H1 (cell line): ENCODE measurements at regions not wholly inside any gene's neighbourhood (a gene's known extent, or its start where the extent isn't known, plus 50 kb on each side); places are given as distances from the start of the nearest gene placed in this dataset.

Source experiments
- CTCF ChIA-PET: fragments of 300-600 bp; sonication (Branson Sonifier 250); formaldehyde crosslinking; loops from one replicate; lab custom pipeline; 2021; ENCODE audit not compliant: partially characterized antibody; lab: Charles Lee
- POLR2A ChIA-PET: fragments of 300-600 bp; sonication (Branson Sonifier 250); formaldehyde crosslinking; loops from one replicate; lab custom pipeline; 2021; ENCODE audit warnings: inconsistent platforms; ENCODE audit not compliant: partially characterized antibody; lab: Charles Lee
- DNase-seq, 2 experiments: peaks; one replicate each; pipeline versions ENCODE4 v3.0.0 to v3.0.0-alpha.2; 2010 to 2022; ENCODE audit warnings: low spot score in 2 of 2, low read depth in 1 of 2, mixed read lengths in 1 of 2
- FAIRE-seq: peaks from 2 replicates; lab custom pipeline; 2011; peaks lifted over from hg19 to GRCh38; lab: Jason Lieb, UNC
- H2AFZ ChIP-seq: 2 replicates; pipeline ENCODE4 v1.8.1; 2012; ENCODE audit warnings: low read length, inconsistent platforms
- H2AK5ac ChIP-seq: 2 replicates; pipeline ENCODE4 v1.6.1; 2013; ENCODE audit warnings: low read depth, low read length
- H2BK120ac ChIP-seq: replicated peaks from 2 replicates; pipeline ENCODE3; 2013; ENCODE audit warnings: low read depth, low read length, inconsistent platforms
- H2BK12ac ChIP-seq: 2 replicates; pipeline ENCODE4 v1.6.1; 2013; ENCODE audit warnings: low read depth, low read length
- H2BK15ac ChIP-seq: 2 replicates; pipeline ENCODE4 v1.6.1; 2013; ENCODE audit warnings: low read length
- H2BK20ac ChIP-seq: 2 replicates; pipeline ENCODE4 v1.6.1; 2013; ENCODE audit warnings: low read length
- H2BK5ac ChIP-seq: 2 replicates; pipeline ENCODE4 v1.6.1; 2013; ENCODE audit warnings: low read depth, low read length
- H3K14ac ChIP-seq: 2 replicates; pipeline ENCODE4 v1.6.1; 2013; ENCODE audit warnings: inconsistent platforms; ENCODE audit not compliant: insufficient read length
- H3K18ac ChIP-seq: 2 replicates; pipeline ENCODE4 v1.6.1; 2013; ENCODE audit warnings: low read length; ENCODE audit errors: extremely low read depth
- H3K23ac ChIP-seq: 2 replicates; pipeline ENCODE4 v1.6.1; 2013; ENCODE audit warnings: inconsistent platforms; ENCODE audit not compliant: insufficient read length
- H3K23me2 ChIP-seq: 2 replicates; pipeline ENCODE4 v1.6.1; 2013; ENCODE audit warnings: low read depth, low read length
- H3K27ac ChIP-seq: 2 replicates; pipeline ENCODE4 v1.6.1; 2011; ENCODE audit warnings: low read depth, low read length, inconsistent platforms
- H3K27me3 ChIP-seq, 4 experiments: replicated peaks in 1 of 4; 1 replicate in 1 of 4; 2 replicates in 3 of 4; pipeline versions ENCODE4 v1.6.1 to v1.8.1; 2011 to 2013; ENCODE audit warnings: low read length in 3 of 4, mild to moderate bottlenecking in 3 of 4, inconsistent platforms in 2 of 4, mixed read lengths in 2 of 4, moderate library complexity in 1 of 4; ENCODE audit not compliant: control insufficient read depth in 3 of 4, insufficient read depth in 3 of 4; ENCODE audit errors: extremely low read depth in 1 of 4
- H3K36me3 ChIP-seq, 4 experiments: 2 replicates each; pipeline versions ENCODE4 v1.6.1 to v1.8.1; 2011 to 2013; ENCODE audit warnings: mild to moderate bottlenecking in 4 of 4, low read length in 3 of 4, moderate library complexity in 2 of 4, control low read depth in 1 of 4, inconsistent platforms in 1 of 4; ENCODE audit not compliant: insufficient read depth in 4 of 4, control insufficient read depth in 2 of 4
- H3K4ac ChIP-seq: replicated peaks from 2 replicates; pipeline ENCODE3; 2013; ENCODE audit warnings: low read length, low read depth, mixed read lengths, inconsistent platforms; ENCODE audit not compliant: insufficient read length
- H3K4me1 ChIP-seq, 4 experiments: replicated peaks in 1 of 4; 1 replicate in 1 of 4; 2 replicates in 3 of 4; pipeline versions ENCODE4 v1.6.1 to v1.8.1; 2011 to 2013; ENCODE audit warnings: low read length in 3 of 4, inconsistent platforms in 2 of 4, mixed read lengths in 1 of 4; ENCODE audit not compliant: insufficient read depth in 4 of 4, control insufficient read depth in 3 of 4
- H3K4me2 ChIP-seq, 2 experiments: 2 replicates each; pipeline versions ENCODE4 v1.6.1 to v1.8.1; 2011 to 2013; ENCODE audit warnings: low read depth in 2 of 2, low read length in 2 of 2, control low read depth in 1 of 2, inconsistent platforms in 1 of 2, mild to moderate bottlenecking in 1 of 2; ENCODE audit not compliant: insufficient read depth in 1 of 2
- H3K4me3 ChIP-seq, 4 experiments: fragments of 200-600, 300-600 bp in 1 of 4; sonication (generic), shearing (Covaris generic), sonication (Bioruptor Twin) in 1 of 4; 2 replicates each; pipeline versions ENCODE4 v1.5.1 to v1.8.1; 2011 to 2016; ENCODE audit warnings: low read length in 4 of 4, low read depth in 3 of 4, control low read depth in 2 of 4, inconsistent platforms in 2 of 4, mild to moderate bottlenecking in 2 of 4, mixed read lengths in 1 of 4, moderate library complexity in 1 of 4; ENCODE audit not compliant: insufficient read depth in 2 of 4; ENCODE audit errors: extremely low read depth in 1 of 4
- H3K56ac ChIP-seq: replicated peaks from 2 replicates; pipeline ENCODE3; 2013; ENCODE audit warnings: low read depth, mild to moderate bottlenecking, mixed read lengths, low read length, inconsistent platforms; ENCODE audit not compliant: insufficient read length
- H3K79me1 ChIP-seq: 2 replicates; pipeline ENCODE4 v1.6.1; 2013; ENCODE audit warnings: low read depth, low read length, control low read depth
- H3K79me2 ChIP-seq, 2 experiments: 2 replicates each; pipeline versions ENCODE4 v1.6.1 to v1.8.1; 2012 to 2013; ENCODE audit warnings: low read length in 2 of 2, mild to moderate bottlenecking in 2 of 2, inconsistent platforms in 1 of 2; ENCODE audit not compliant: insufficient read depth in 2 of 2, control insufficient read depth in 1 of 2
- H3K9ac ChIP-seq, 4 experiments: replicated peaks in 1 of 4; 1 replicate in 1 of 4; 2 replicates in 3 of 4; pipeline versions ENCODE4 v1.6.1 to v1.8.1; 2011 to 2013; ENCODE audit warnings: low read depth in 3 of 4, low read length in 3 of 4, control low read depth in 2 of 4, mild to moderate bottlenecking in 2 of 4, moderate library complexity in 2 of 4, inconsistent platforms in 1 of 4; ENCODE audit errors: extremely low read depth in 1 of 4
- H3K9me3 ChIP-seq, 2 experiments: 2 replicates each; pipeline versions ENCODE4 v1.6.1 to v1.8.1; 2012 to 2013; ENCODE audit warnings: mild to moderate bottlenecking in 2 of 2, moderate library complexity in 2 of 2, control low read depth in 1 of 2, inconsistent platforms in 1 of 2, low read depth in 1 of 2, low read length in 1 of 2, mixed read lengths in 1 of 2; ENCODE audit not compliant: insufficient read depth in 2 of 2
- H4K20me1 ChIP-seq, 2 experiments: replicated peaks in 1 of 2; 2 replicates each; pipeline versions ENCODE3 to v1.8.1; 2011 to 2013; ENCODE audit warnings: inconsistent platforms in 2 of 2, low read length in 2 of 2, mild to moderate bottlenecking in 1 of 2; ENCODE audit not compliant: insufficient read depth in 2 of 2, control insufficient read depth in 1 of 2
- H4K5ac ChIP-seq: 2 replicates; pipeline ENCODE4 v1.6.1; 2013; ENCODE audit warnings: low read length, low read depth, mixed read lengths, inconsistent platforms; ENCODE audit not compliant: insufficient read length
- H4K8ac ChIP-seq: 2 replicates; pipeline ENCODE4 v1.8.0; 2013; ENCODE audit warnings: mild to moderate bottlenecking, moderate library complexity, low read length, inconsistent platforms; ENCODE audit not compliant: insufficient read depth; ENCODE audit errors: extremely low read depth
- H4K91ac ChIP-seq: replicated peaks from 2 replicates; pipeline ENCODE3; 2013; ENCODE audit warnings: low read length, mixed read lengths, inconsistent platforms; ENCODE audit not compliant: insufficient read length
- BCL11A ChIP-seq, 2 experiments: IDR thresholded peaks; one replicate each; pipeline ENCODE4 v1.6.1; 2011; ENCODE audit warnings: low read depth in 2 of 2, low read length in 2 of 2, mild to moderate bottlenecking in 2 of 2
- RBBP5 ChIP-seq: IDR thresholded peaks from 2 replicates; pipeline ENCODE4 v1.7.1; 2012; ENCODE audit warnings: low read depth, mild to moderate bottlenecking, inconsistent platforms, low read length, moderate library complexity, borderline replicate concordance
- TAF7 ChIP-seq: optimal IDR thresholded peaks from 2 replicates; pipeline ENCODE3; 2011; ENCODE audit warnings: low read depth, mild to moderate bottlenecking, inconsistent platforms, low read length, moderate library complexity, borderline replicate concordance
- WGBS, 2 experiments: shearing (Covaris generic) in 1 of 2; methylation state at CpG; one replicate each; pipeline versions ENCODE4 v1.1.6 to v1.1.7; 2013 to 2015; ENCODE audit warnings: low lambda C conversion rate in 2 of 2, mixed read lengths in 2 of 2, inconsistent platforms in 1 of 2, low coverage in 1 of 2, missing lambda C conversion rate in 1 of 2; ENCODE audit not compliant: insufficient replicate concordance in 2 of 2, insufficient coverage in 1 of 2, insufficient read length in 1 of 2; ENCODE audit errors: extremely low coverage in 1 of 2, missing lambda C conversion rate in 1 of 2; 5-methylcytosine and 5-hydroxymethylcytosine counted together

DNA sequence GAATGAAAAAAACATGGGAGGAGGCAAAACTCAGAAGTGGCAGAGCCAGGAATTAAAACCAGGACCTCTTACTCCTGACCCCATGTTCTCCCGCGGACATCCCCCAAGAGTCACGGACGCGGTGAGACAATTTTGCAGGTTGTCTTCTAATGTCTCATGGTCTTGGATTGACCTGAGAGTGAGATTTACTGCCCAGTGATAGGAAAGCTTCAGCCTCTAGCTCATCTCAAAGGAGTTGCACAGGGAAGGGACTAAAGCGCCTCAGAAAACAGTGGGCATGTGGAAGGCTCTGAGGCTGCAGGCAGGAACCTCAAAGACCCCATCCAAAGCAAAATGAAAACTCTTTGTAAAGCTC is 197.4 kb downstream of the ADAMTS15 start:
- no peaks in the 10 kb centered on the region for H4K20me1 ChIP-seq
- ChIA-PET POLR2A (no interaction called here), CTCF (interaction anchor here (1.7 kb wide), 1 partner anchor 178 kb away, joined by 3 read pairs; no protein-coding TSS in a partner anchor)
- H4K91ac ChIP-seq = no peak overlapping the region
- H3K4ac ChIP-seq = no peak overlapping the region
- no peaks in the 10 kb centered on the region for H3K27me3 ChIP-seq
- H3K4me3 ChIP-seq = no peak overlapping the region
- no peak overlapping the region for H3K18ac ChIP-seq
- H2BK15ac ChIP-seq = no peak overlapping the region
- no peak overlapping the region for H3K23ac ChIP-seq
- no peak for FAIRE-seq
- H3K9ac ChIP-seq = no peak overlapping the region
- H2AFZ ChIP-seq = no peak overlapping the region
- H2BK5ac ChIP-seq = no peak overlapping the region
- no peak overlapping the region for H2BK12ac ChIP-seq
- no peak overlapping the region for H2BK20ac ChIP-seq
- H3K23me2 ChIP-seq = no peaks in the 10 kb centered on the region
- no peaks in the 10 kb centered on the region for H3K36me3 ChIP-seq
- H3K4me2 ChIP-seq = no peak overlapping the region
- no peak overlapping the region for H3K56ac ChIP-seq
- H3K79me1 ChIP-seq = no peaks in the 10 kb centered on the region
- no peak overlapping the region for H4K5ac ChIP-seq
- H3K27ac ChIP-seq = no peak overlapping the region
- H4K8ac ChIP-seq = no peak overlapping the region
- H2BK120ac ChIP-seq = no peak overlapping the region
- TF ChIP-seq BCL11A (IDR thresholded peaks at IDR 0.05; ENCODE audit: low read depth in 2 of 2, low read length in 2 of 2) (no peak), RBBP5 (no peak), TAF7 (no peak)
- H3K9me3 ChIP-seq = no peaks in the 10 kb centered on the region
- no peaks in the 10 kb centered on the region for H3K79me2 ChIP-seq
- peak in 1 of 2 experiments; percentile 3 for DNase-seq
- no peak overlapping the region for H3K14ac ChIP-seq
- H2AK5ac ChIP-seq = no peak overlapping the region
- 94% methylated on average over 6 of the region's 6 CpGs; no CpG with 5 or more reads in 1 of the 2 experiments for WGBS, 2 experiments
- peaks cover 0 to 6% (median 3%) of the 10 kb centered on the region in 4 experiments; a peak in 3 of 7 replicates for H3K4me1 ChIP-seq
